DMS153 treated with DMSO at 0.1 percent for 48 hours (cell line): ENCODE measurements at regions not wholly inside any gene's neighbourhood (a gene's known extent, or its start where the extent isn't known, plus 50 kb on each side); places are given as distances from the start of the nearest gene placed in this dataset.

ENCODE experiments used
- DNase-seq: peaks from one replicate; lab custom pipeline; 2025; ENCODE audit not compliant: unreplicated experiment; lab: John Stamatoyannopoulos, UW

DNA sequence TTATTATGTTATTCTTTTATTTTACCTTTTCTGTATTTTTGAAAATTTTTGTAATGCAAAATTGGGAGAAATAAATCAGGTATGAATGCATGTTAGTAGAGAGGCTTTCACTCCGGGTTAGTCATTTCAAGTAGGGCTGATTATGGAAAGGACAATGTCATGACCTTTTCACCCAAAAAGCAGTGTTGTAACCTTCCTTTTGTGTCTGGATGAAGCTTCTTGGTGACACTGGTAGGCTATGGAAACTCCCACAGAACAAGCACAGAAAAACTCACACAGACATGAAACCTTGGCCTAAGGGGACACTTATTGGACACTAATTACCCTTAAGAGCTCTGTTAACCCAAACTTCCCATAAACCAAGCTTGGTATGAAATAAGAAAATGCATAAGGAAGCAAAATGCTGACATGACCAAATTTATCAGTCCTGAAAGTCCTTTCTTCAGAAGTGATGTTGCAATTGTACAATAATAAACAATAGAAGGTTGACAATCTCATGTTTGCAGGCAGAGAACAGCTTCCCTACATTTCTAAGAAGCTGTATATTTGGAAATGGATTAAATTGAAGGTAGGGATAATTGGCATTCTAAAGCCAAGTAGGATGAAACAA, 70.0 kb upstream of the KCNJ15 start:
- no peak for DNase-seq

- DNase-seq = no peak
These were observed 68.8 kb upstream of the KCNJ15 start for GRCh38 chr21:38188037-38188436.

DNA sequence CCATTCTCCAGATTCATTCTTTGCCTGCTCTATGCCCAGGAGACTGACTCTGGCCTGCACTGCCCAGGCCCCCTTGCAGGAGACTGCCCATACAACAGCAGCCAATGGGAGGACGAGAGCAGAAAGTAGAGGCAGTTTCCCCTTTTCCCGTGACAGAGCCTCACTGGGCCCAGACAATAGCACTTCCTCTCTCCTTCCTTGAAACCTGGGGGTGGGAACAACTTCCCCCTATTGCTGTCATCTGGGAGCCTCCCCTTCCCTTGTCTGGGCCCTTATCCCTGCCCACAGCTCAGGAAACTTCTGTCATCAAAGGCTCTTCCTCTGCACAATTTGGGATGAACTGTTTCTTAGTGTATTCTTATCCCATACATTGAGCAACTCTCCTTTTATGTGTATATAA, 60.8 kb upstream of the KCNJ15 start:
- no peak for DNase-seq

DNA sequence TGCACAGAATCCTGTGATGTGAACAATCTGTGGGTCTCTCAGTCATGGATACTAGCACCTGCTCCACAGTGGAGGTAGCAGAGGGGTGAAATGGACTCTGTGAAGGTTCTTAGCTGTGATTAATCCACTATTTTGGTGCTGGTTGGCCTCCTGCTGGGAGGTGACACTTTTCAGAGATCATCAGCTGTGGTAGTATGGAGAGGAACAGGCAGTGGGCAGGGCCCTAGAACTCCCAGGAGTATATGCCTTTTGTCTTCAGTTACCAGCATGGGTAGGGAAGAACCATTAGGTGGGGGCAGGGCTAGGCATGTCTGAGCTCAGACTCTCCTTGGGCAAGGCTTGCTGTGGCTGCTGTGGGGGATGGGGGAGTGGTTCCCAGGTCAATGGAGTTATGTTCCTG, 54.0 kb upstream of the KCNJ15 start:
- no peak for DNase-seq

- no peak for DNase-seq
These were observed 53.6 kb upstream of the KCNJ15 start for GRCh38 chr21:38203229-38203628.

- no peak for DNase-seq
These were observed 50.9 kb upstream of the KCNJ15 start for GRCh38 chr21:38205940-38206339.

- no peak for DNase-seq
These were observed 50.1 kb upstream of the KCNJ15 start for GRCh38 chr21:38206646-38207045.
